ENCODE measurements at regions not wholly inside any gene's neighbourhood (a gene's known extent, or its start where the extent isn't known, plus 50 kb on each side); places are given as distances from the start of the nearest gene placed in this dataset.
"Not testable (repeated sequence)": the region's sequence is repeated elsewhere in the genome, so short reads cannot be mapped to it uniquely, and the experiment has no call there.

GRCh38 chr2:103196802-103197201, 435.0 kb downstream of the TMEM182 start:
- Histone ChIP-seq H3K27me3 (ENCODE audit: control insufficient read depth, insufficient read depth, low read length) (no peaks in the 10 kb centered on the region), H3K4me3 (ENCODE audit: low read depth, low read length) (no peak overlapping the region), H3K36me3 (ENCODE audit: control insufficient read depth, insufficient read depth, low read length) (no peaks in the 10 kb centered on the region)
- DNase-seq (ENCODE audit: low read depth) (no peak), FAIRE-seq (no peak)
- TF ChIP-seq CTCF (IDR thresholded peaks at IDR 0.05; ENCODE audit: insufficient read depth, low read length, severe bottlenecking) = no peak

GRCh38 chr2:103200774-103201173, 438.9 kb downstream of the TMEM182 start:
- not testable (repeated sequence) for H3K4me3 ChIP-seq (ENCODE audit: low read depth, low read length); H3K27me3 ChIP-seq (ENCODE audit: control insufficient read depth, insufficient read depth, low read length); DNase-seq (ENCODE audit: low read depth); H3K36me3 ChIP-seq (ENCODE audit: control insufficient read depth, insufficient read depth, low read length); FAIRE-seq

- H3K4me3 ChIP-seq (ENCODE audit: low read depth, low read length) = no peak overlapping the region
- FAIRE-seq (no peak), DNase-seq (ENCODE audit: low read depth) (no peak)
- no peaks in the 10 kb centered on the region for H3K36me3 ChIP-seq (ENCODE audit: control insufficient read depth, insufficient read depth, low read length)
- H3K27me3 ChIP-seq (ENCODE audit: control insufficient read depth, insufficient read depth, low read length) = no peaks in the 10 kb centered on the region
- TF ChIP-seq CTCF (IDR thresholded peaks at IDR 0.05; ENCODE audit: insufficient read depth, low read length, severe bottlenecking) = no peak
These were observed 447.1 kb downstream of the TMEM182 start for GRCh38 chr2:103208916-103209315.

- H3K36me3 ChIP-seq (ENCODE audit: control insufficient read depth, insufficient read depth, low read length) = no peaks in the 10 kb centered on the region
- H3K4me3 ChIP-seq (ENCODE audit: low read depth, low read length) = no peak overlapping the region
- no peak for TF ChIP-seq CTCF (IDR thresholded peaks at IDR 0.05; ENCODE audit: insufficient read depth, low read length, severe bottlenecking)
- no peak for DNase-seq (ENCODE audit: low read depth)
- no peaks in the 10 kb centered on the region for H3K27me3 ChIP-seq (ENCODE audit: control insufficient read depth, insufficient read depth, low read length)
- no peak for FAIRE-seq
These were observed 451.3 kb downstream of the TMEM182 start for GRCh38 chr2:103213028-103213542.

GRCh38 chr2:103218516-103218915, 456.7 kb downstream of the TMEM182 start:
- Histone ChIP-seq H3K36me3 (ENCODE audit: control insufficient read depth, insufficient read depth, low read length) (no peaks in the 10 kb centered on the region), H3K27me3 (ENCODE audit: control insufficient read depth, insufficient read depth, low read length) (no peaks in the 10 kb centered on the region), H3K4me3 (ENCODE audit: low read depth, low read length) (no peak overlapping the region)
- DNase-seq (ENCODE audit: low read depth) (no peak), FAIRE-seq (no peak)
- no peak for TF ChIP-seq CTCF (IDR thresholded peaks at IDR 0.05; ENCODE audit: insufficient read depth, low read length, severe bottlenecking)

GRCh38 chr2:103219398-103219797, 457.6 kb downstream of the TMEM182 start:
- no peak for TF ChIP-seq CTCF (IDR thresholded peaks at IDR 0.05; ENCODE audit: insufficient read depth, low read length, severe bottlenecking)
- Histone ChIP-seq H3K4me3 (ENCODE audit: low read depth, low read length) (no peak overlapping the region), H3K27me3 (ENCODE audit: control insufficient read depth, insufficient read depth, low read length) (no peaks in the 10 kb centered on the region), H3K36me3 (ENCODE audit: control insufficient read depth, insufficient read depth, low read length) (no peaks in the 10 kb centered on the region)
- DNase-seq (ENCODE audit: low read depth) (no peak), FAIRE-seq (no peak)

All from bronchial epithelial cell (primary cell).